ENCODE measurements at regions not wholly inside any gene's neighbourhood (a gene's known extent, or its start where the extent isn't known, plus 50 kb on each side); places are given as distances from the start of the nearest gene placed in this dataset.

- H3K4me1 Mint-ChIP-seq (ENCODE audit: low read depth): no peaks in the 10 kb centered on the region
- no peak for DNase-seq
- H3K27ac Mint-ChIP-seq: no peak overlapping the region
- intact Hi-C loops (cut with micrococcal nuclease): no loop called here
- no peaks in the 10 kb centered on the region for H3K9me3 Mint-ChIP-seq
- CTCF ChIA-PET: no interaction called here
- no peak overlapping the region for H3K4me3 Mint-ChIP-seq
- no peaks in the 10 kb centered on the region for H3K27me3 Mint-ChIP-seq (ENCODE audit: low read depth)
- no peaks in the 10 kb centered on the region for H3K36me3 Mint-ChIP-seq (ENCODE audit: low read depth)
Measured at GRCh38 chr3:177473184-177473583, 275.9 kb upstream of the TBL1XR1 start.

- H3K27ac Mint-ChIP-seq: no peak overlapping the region
- CTCF ChIA-PET: no interaction called here
- no peak overlapping the region for H3K4me3 Mint-ChIP-seq
- H3K27me3 Mint-ChIP-seq (ENCODE audit: low read depth): no peaks in the 10 kb centered on the region
- H3K9me3 Mint-ChIP-seq: no peaks in the 10 kb centered on the region
- no peaks in the 10 kb centered on the region for H3K4me1 Mint-ChIP-seq (ENCODE audit: low read depth)
- DNase-seq: no peak
- intact Hi-C loops (cut with micrococcal nuclease): no loop called here
- no peaks in the 10 kb centered on the region for H3K36me3 Mint-ChIP-seq (ENCODE audit: low read depth)
Measured at GRCh38 chr3:177473903-177474302, 276.6 kb upstream of the TBL1XR1 start.

DNA sequence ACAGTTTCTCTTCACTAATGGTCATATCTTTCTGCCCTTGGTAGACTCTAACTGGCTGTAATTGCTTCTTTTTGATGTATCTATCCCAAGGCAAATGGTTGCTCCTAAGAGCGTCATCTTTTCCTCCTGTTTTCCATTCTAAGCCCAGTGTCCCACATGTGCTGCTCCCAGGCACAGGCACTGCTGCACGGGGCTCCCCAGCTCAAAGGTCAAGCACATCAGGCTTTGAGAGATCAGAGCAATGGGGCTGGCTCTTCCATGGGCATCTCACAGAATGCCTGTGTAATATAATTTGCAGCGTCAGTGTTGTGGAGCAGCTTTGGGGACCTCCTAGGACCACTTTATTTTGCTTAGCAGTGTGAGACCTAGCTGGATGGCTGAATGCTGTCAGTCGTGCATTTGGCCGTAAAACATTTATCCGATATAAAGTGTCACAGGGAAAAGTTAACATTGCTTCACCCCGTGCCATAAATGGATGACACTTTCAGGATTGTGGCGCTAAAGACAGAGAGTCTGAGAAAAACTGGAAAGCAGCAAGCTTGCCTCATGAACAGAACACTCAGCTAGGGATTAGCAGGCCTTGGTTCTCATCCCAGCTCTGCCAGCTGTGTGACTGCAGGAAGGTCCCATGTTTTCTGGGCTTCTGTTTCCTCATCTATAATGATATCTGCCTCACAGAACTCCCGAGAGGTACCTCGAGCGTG is 277.5 kb upstream of the TBL1XR1 start:
- CTCF ChIA-PET: no interaction called here
- no peak overlapping the region for H3K4me3 Mint-ChIP-seq
- H3K9me3 Mint-ChIP-seq: no peaks in the 10 kb centered on the region
- H3K4me1 Mint-ChIP-seq (ENCODE audit: low read depth): no peaks in the 10 kb centered on the region
- H3K27ac Mint-ChIP-seq: no peak overlapping the region
- DNase-seq: no peak
- intact Hi-C loops (cut with micrococcal nuclease): no loop called here
- H3K27me3 Mint-ChIP-seq (ENCODE audit: low read depth): no peaks in the 10 kb centered on the region
- no peaks in the 10 kb centered on the region for H3K36me3 Mint-ChIP-seq (ENCODE audit: low read depth)

- intact Hi-C loops (cut with micrococcal nuclease): no loop called here
- Mint-ChIP-seq H3K27me3 (ENCODE audit: low read depth) (no peaks in the 10 kb centered on the region), H3K4me1 (ENCODE audit: low read depth) (no peaks in the 10 kb centered on the region), H3K9me3 (no peaks in the 10 kb centered on the region), H3K4me3 (no peak overlapping the region), H3K27ac (no peak overlapping the region), H3K36me3 (ENCODE audit: low read depth) (no peaks in the 10 kb centered on the region)
- no peak for DNase-seq
- CTCF ChIA-PET: no interaction called here
Measured at GRCh38 chr3:177475356-177475665, 278.0 kb upstream of the TBL1XR1 start.

GRCh38 chr3:177476495-177476894 is 279.2 kb upstream of the TBL1XR1 start:
- no peaks in the 10 kb centered on the region for H3K27me3 Mint-ChIP-seq (ENCODE audit: low read depth)
- no peak overlapping the region for H3K27ac Mint-ChIP-seq
- CTCF ChIA-PET: no interaction called here
- DNase-seq: no peak
- intact Hi-C loops (cut with micrococcal nuclease): no loop called here
- no peaks in the 10 kb centered on the region for H3K9me3 Mint-ChIP-seq
- H3K36me3 Mint-ChIP-seq (ENCODE audit: low read depth): no peaks in the 10 kb centered on the region
- H3K4me3 Mint-ChIP-seq: no peak overlapping the region
- no peaks in the 10 kb centered on the region for H3K4me1 Mint-ChIP-seq (ENCODE audit: low read depth)

DNA sequence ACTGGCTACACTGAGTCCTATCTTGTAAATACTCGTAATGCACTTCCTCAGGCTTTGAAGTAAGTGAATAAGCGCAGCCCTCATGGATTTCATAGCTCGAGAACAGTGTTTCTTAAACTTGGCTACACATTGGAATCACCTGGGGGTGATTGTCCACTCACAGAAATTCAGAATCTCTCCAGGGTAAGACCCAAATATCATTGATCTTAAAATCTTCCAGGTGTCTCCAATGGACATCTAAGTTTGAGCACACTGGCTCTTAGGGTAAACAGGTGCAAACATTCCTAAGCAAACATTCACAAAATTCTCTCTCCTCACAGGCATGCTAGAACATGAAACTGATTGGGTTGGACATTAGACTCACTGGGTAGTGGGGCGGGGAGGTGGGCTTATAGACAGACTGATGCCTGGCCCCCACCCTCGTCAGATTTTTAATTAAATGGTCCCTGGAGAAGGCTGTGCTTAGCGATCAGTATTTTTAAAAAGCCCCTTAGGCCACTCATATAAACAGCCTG is 279.7 kb upstream of the TBL1XR1 start:
- H3K9me3 Mint-ChIP-seq: no peaks in the 10 kb centered on the region
- CTCF ChIA-PET: no interaction called here
- H3K4me3 Mint-ChIP-seq: no peak overlapping the region
- no peak overlapping the region for H3K27ac Mint-ChIP-seq
- no peaks in the 10 kb centered on the region for H3K27me3 Mint-ChIP-seq (ENCODE audit: low read depth)
- H3K4me1 Mint-ChIP-seq (ENCODE audit: low read depth): no peaks in the 10 kb centered on the region
- intact Hi-C loops (cut with micrococcal nuclease): no loop called here
- no peaks in the 10 kb centered on the region for H3K36me3 Mint-ChIP-seq (ENCODE audit: low read depth)
- DNase-seq: no peak

GRCh38 chr3:177478170-177478867 is 281.0 kb upstream of the TBL1XR1 start:
- CTCF ChIA-PET: interaction anchor here (0.7 kb wide), 1 partner anchor 11 kb away, joined by 3 read pairs; no protein-coding TSS in a partner anchor
- Mint-ChIP-seq H3K36me3 (ENCODE audit: low read depth) (no peaks in the 10 kb centered on the region), H3K27ac (no peak overlapping the region), H3K4me3 (no peak overlapping the region), H3K4me1 (ENCODE audit: low read depth) (no peaks in the 10 kb centered on the region), H3K27me3 (ENCODE audit: low read depth) (no peaks in the 10 kb centered on the region), H3K9me3 (no peaks in the 10 kb centered on the region)
- DNase-seq: no peak
- intact Hi-C loops (cut with micrococcal nuclease): no loop called here

- Mint-ChIP-seq H3K27ac (no peak overlapping the region), H3K9me3 (no peaks in the 10 kb centered on the region), H3K27me3 (ENCODE audit: low read depth) (no peaks in the 10 kb centered on the region), H3K4me3 (no peak overlapping the region), H3K4me1 (ENCODE audit: low read depth) (no peaks in the 10 kb centered on the region), H3K36me3 (ENCODE audit: low read depth) (no peaks in the 10 kb centered on the region)
- no peak for DNase-seq
- intact Hi-C loops (cut with micrococcal nuclease): no loop called here
- CTCF ChIA-PET: no interaction called here
Measured at GRCh38 chr3:177479630-177480029, 282.3 kb upstream of the TBL1XR1 start.

DNA sequence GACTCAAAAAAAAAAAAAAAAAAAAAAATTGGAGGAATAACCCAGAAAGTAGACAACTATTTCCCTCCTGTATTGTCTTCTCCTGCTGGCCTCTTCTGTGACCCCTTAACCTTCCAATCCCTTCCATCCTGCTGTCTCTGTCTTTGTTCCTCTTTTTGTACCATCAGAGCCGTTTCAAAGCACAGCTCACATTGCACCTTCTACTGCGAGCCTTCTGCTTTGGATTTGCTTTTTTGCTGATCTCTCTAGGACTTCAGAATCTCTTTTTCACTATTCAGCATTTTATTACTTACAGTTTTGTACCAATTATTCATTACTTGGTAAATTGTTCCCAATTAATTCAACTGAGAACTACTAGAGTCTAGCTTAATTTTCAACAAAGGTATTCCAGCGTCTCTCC is 284.0 kb upstream of the TBL1XR1 start:
- Mint-ChIP-seq H3K9me3 (no peaks in the 10 kb centered on the region), H3K27me3 (ENCODE audit: low read depth) (no peaks in the 10 kb centered on the region), H3K36me3 (ENCODE audit: low read depth) (no peaks in the 10 kb centered on the region), H3K4me1 (ENCODE audit: low read depth) (no peaks in the 10 kb centered on the region), H3K27ac (no peak overlapping the region), H3K4me3 (no peak overlapping the region)
- no peak for DNase-seq
- CTCF ChIA-PET: no interaction called here
- intact Hi-C loops (cut with micrococcal nuclease): no loop called here

- Mint-ChIP-seq H3K36me3 (ENCODE audit: low read depth) (no peaks in the 10 kb centered on the region), H3K9me3 (no peaks in the 10 kb centered on the region), H3K4me3 (no peak overlapping the region), H3K27me3 (ENCODE audit: low read depth) (no peaks in the 10 kb centered on the region), H3K27ac (no peak overlapping the region), H3K4me1 (ENCODE audit: low read depth) (no peaks in the 10 kb centered on the region)
- DNase-seq: no peak
- intact Hi-C loops (cut with micrococcal nuclease): no loop called here
- CTCF ChIA-PET: no interaction called here
Measured at GRCh38 chr3:177482048-177482691, 284.9 kb upstream of the TBL1XR1 start.

GRCh38 chr3:177483182-177483967 is 286.1 kb upstream of the TBL1XR1 start:
- CTCF ChIA-PET: no interaction called here
- H3K36me3 Mint-ChIP-seq (ENCODE audit: low read depth): no peaks in the 10 kb centered on the region
- H3K27ac Mint-ChIP-seq: no peak overlapping the region
- peaks cover 5% of the 10 kb centered on the region for H3K4me1 Mint-ChIP-seq (ENCODE audit: low read depth)
- DNase-seq: no peak
- no peaks in the 10 kb centered on the region for H3K9me3 Mint-ChIP-seq
- intact Hi-C loops (cut with micrococcal nuclease): no loop called here
- H3K27me3 Mint-ChIP-seq (ENCODE audit: low read depth): no peaks in the 10 kb centered on the region
- H3K4me3 Mint-ChIP-seq: no peak overlapping the region

- CTCF ChIA-PET: no interaction called here
- H3K4me1 Mint-ChIP-seq (ENCODE audit: low read depth): peaks cover 14% of the 10 kb centered on the region
- intact Hi-C loops (cut with micrococcal nuclease): no loop called here
Measured at GRCh38 chr3:177484206-177484605, 286.9 kb upstream of the TBL1XR1 start.

More at GRCh38 chr3:177484206-177484605, 286.9 kb upstream of the TBL1XR1 start:
- Mint-ChIP-seq H3K36me3 (ENCODE audit: low read depth) (no peaks in the 10 kb centered on the region), H3K9me3 (no peaks in the 10 kb centered on the region), H3K27me3 (ENCODE audit: low read depth) (no peaks in the 10 kb centered on the region), H3K27ac (no peak overlapping the region), H3K4me3 (no peak overlapping the region)
- no peak for DNase-seq
